8988T (cell line): ENCODE measurements at regions not wholly inside any gene's neighbourhood (a gene's known extent, or its start where the extent isn't known, plus 50 kb on each side); places are given as distances from the start of the nearest gene placed in this dataset.
"Not testable (repeated sequence)": the region's sequence is repeated elsewhere in the genome, so short reads cannot be mapped to it uniquely, and the experiment has no call there.

Source experiments
- DNase-seq: peaks from one replicate; pipeline ENCODE4 v3.0.0; 2011

GRCh38 chr6:169142538-169142844, 111.2 kb downstream of the THBS2 start:
- DNase-seq = no peak

- no peak for DNase-seq
These were observed 111.7 kb downstream of the THBS2 start for GRCh38 chr6:169141671-169142537.

- DNase-seq = no peak
These were observed 112.6 kb downstream of the THBS2 start for GRCh38 chr6:169140986-169141495.

GRCh38 chr6:169139179-169139971, 114.3 kb downstream of the THBS2 start:
- no peak for DNase-seq

- no peak for DNase-seq
These were observed 121.2 kb downstream of the THBS2 start for GRCh38 chr6:169132352-169132940.

GRCh38 chr6:169131390-169131789, 122.3 kb downstream of the THBS2 start:
- no peak for DNase-seq

GRCh38 chr6:169130113-169130512, 123.5 kb downstream of the THBS2 start:
- DNase-seq = no peak

- no peak for DNase-seq
These were observed 132.6 kb downstream of the THBS2 start for GRCh38 chr6:169121013-169121412.

- no peak for DNase-seq
These were observed 134.0 kb downstream of the THBS2 start for GRCh38 chr6:169119669-169120068.

GRCh38 chr6:169118346-169118830, 135.3 kb downstream of the THBS2 start:
- DNase-seq = no peak

GRCh38 chr6:169117663-169118062, 136.0 kb downstream of the THBS2 start:
- DNase-seq = no peak

- DNase-seq = no peak
These were observed 138.0 kb downstream of the THBS2 start for GRCh38 chr6:169115632-169116031.

- DNase-seq = not testable (repeated sequence)
These were observed 139.0 kb downstream of the THBS2 start for GRCh38 chr6:169114632-169115031.

GRCh38 chr6:169112483-169113320, 140.9 kb downstream of the THBS2 start:
- no peak for DNase-seq

- no peak for DNase-seq
These were observed 142.4 kb downstream of the THBS2 start for GRCh38 chr6:169111203-169111602.

- no peak for DNase-seq
These were observed 144.0 kb downstream of the THBS2 start for GRCh38 chr6:169109411-169110220.

- DNase-seq = no peak
These were observed 144.9 kb downstream of the THBS2 start for GRCh38 chr6:169108753-169109152.

GRCh38 chr6:169106176-169106575, 147.5 kb downstream of the THBS2 start:
- DNase-seq = no peak

- DNase-seq = no peak
These were observed 151.7 kb downstream of the THBS2 start for GRCh38 chr6:169101981-169102380.

- DNase-seq = no peak
These were observed 152.4 kb downstream of the THBS2 start for GRCh38 chr6:169101036-169101805.
